ENCODE measurements at regions not wholly inside any gene's neighbourhood (a gene's known extent, or its start where the extent isn't known, plus 50 kb on each side); places are given as distances from the start of the nearest gene placed in this dataset.
A peak's percentile ranks its signal among the peaks of the same experiment; 100 is the strongest.

DNA sequence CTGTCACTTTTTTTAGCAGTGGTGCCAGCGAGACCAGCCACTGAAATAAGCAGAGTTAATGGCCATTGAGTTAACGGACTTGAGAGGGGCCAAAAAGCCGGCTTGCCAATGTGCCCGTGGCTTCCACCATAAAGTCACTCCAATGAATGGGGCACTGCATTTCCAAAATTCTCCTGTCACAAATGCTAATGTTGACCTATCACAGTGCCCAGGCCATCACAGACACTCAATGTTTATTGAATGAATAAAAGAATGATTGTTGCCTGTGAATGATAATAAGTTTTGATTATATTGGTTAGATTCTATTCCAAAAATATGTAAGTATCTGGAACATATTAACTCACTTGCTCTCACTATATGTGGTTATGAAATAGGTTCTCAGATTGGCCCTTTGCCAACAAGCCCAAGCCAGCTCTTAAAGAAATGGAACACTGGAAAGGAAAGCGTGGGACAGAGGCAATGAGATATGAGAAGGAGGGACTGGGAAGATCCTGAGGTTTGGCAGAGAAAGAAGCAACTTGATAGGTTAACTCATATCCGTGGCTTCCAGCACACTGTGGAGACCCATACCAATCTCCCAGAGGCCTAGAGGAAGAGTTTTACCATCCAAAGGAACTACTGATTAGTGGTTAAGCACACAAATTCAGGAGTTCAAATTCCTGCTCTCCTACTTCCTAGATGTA, 108.7 kb downstream of the BTG1 start:
- peak overlapping the region; percentile 26 for H3K27ac Mint-ChIP-seq
- H3K27me3 Mint-ChIP-seq (ENCODE audit: low read depth), result no peaks in the 10 kb centered on the region
- H3K4me1 Mint-ChIP-seq (ENCODE audit: low read depth), result peaks cover 95% of the 10 kb centered on the region
- ATAC-seq (replicated peaks in 1 of 2) (no peak), DNase-seq (no peak)
- peak overlapping the region in 1 of 2 donors; percentile 55 for H3K4me3 Mint-ChIP-seq
- H3K36me3 Mint-ChIP-seq (ENCODE audit: insufficient read depth in 2 of 2), result peaks cover 3 to 8% of the 10 kb centered on the region in 2 donors
- no peaks in the 10 kb centered on the region for H3K9me3 Mint-ChIP-seq

DNA sequence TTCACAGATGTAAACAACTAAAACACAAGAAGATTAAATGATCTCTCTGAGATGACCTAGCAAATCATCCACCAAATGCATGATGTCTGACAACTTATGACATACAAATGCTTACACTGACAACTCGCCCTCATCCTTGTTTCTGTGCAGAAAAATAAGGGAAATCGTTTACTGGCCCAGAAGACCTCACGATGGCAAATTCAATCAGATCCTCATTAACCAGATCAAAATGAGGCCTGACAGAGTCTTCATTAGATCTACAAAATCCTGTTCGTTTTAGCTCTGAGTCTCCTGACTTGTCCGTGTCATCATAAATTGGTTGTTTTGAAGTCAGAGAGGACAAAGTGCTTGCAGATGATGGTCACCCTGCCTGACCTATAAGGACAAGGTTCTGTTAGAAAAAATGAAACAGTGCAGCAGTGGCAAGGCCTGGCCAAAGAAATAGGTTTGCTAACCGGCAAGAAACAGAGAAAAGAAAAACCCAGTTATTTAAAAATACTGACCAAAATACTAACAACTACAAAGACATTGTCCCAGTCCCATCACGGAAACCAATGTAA, 109.5 kb downstream of the BTG1 start:
- Mint-ChIP-seq H3K36me3 (ENCODE audit: insufficient read depth in 2 of 2) (peaks cover 3 to 10% of the 10 kb centered on the region in 2 donors), H3K9me3 (no peaks in the 10 kb centered on the region), H3K27me3 (ENCODE audit: low read depth) (no peaks in the 10 kb centered on the region), H3K4me1 (ENCODE audit: low read depth) (peaks cover 95% of the 10 kb centered on the region), H3K4me3 (peak overlapping the region; percentile 95 to 96), H3K27ac (peak overlapping the region; percentile 96)
- ATAC-seq (replicated peaks in 1 of 2) (no peak), DNase-seq (no peak)

DNA sequence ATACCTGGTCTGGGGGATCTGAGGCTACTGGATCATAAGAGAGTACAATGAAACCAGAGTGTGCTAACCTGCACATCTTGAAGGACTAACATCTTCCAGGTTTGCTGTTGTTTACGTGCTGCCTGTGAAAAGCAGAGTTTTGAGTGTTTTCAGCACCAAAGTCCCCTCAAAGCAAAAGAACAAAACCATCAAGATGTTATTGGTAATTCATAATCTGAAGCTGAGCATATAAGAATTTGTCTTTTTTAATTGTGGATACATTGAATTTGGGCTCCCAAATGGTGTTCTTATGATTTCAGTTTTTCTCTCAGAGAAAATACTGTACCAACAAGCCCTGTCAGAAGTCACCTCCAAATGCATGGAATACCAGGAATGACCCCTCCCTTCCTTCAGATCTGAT, 110.2 kb downstream of the BTG1 start:
- H3K27me3 Mint-ChIP-seq (ENCODE audit: low read depth), result no peaks in the 10 kb centered on the region
- no peaks in the 10 kb centered on the region for H3K9me3 Mint-ChIP-seq
- peaks cover 95% of the 10 kb centered on the region for H3K4me1 Mint-ChIP-seq (ENCODE audit: low read depth)
- no peak for DNase-seq
- no peak for ATAC-seq (replicated peaks in 1 of 2)
- peak overlapping the region; percentile 96 for H3K27ac Mint-ChIP-seq
- peaks cover 3 to 10% of the 10 kb centered on the region in 2 donors for H3K36me3 Mint-ChIP-seq (ENCODE audit: insufficient read depth in 2 of 2)
- H3K4me3 Mint-ChIP-seq, result peak overlapping the region; percentile 95 to 96

DNA sequence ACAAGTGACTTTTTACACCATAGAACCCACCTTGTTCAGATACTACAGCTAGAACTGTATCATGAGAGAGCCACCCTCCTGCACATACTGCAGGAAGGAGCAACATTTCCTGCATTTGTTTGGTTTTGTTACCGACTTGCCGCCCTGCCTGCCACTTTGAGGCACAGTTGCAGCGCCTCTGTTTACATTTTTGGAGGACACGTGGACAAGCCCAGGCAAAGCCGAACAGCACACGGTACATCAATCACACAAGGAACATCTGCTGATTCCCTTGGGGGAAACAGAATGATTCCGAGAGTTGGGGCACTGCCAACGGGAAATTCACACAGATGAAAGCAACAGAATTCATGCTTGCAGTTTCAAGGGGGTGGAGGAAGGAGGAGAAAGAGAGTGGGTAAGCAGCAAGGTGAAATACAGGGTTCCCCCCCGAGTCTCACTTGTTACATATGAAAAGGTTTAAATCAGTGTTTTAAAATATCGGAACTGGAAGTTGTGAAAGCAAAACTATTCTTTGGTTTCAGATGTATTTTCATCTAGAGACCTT, 110.7 kb downstream of the BTG1 start:
- peak overlapping the region; percentile 96 for H3K27ac Mint-ChIP-seq
- ATAC-seq (replicated peaks in 1 of 2), result peak; percentile 28 to 46
- peak overlapping the region; percentile 95 to 96 for H3K4me3 Mint-ChIP-seq
- H3K4me1 Mint-ChIP-seq (ENCODE audit: low read depth), result peaks cover 95% of the 10 kb centered on the region
- no peaks in the 10 kb centered on the region for H3K9me3 Mint-ChIP-seq
- no peaks in the 10 kb centered on the region for H3K27me3 Mint-ChIP-seq (ENCODE audit: low read depth)
- H3K36me3 Mint-ChIP-seq (ENCODE audit: insufficient read depth in 2 of 2), result peaks cover 3 to 10% of the 10 kb centered on the region in 2 donors
- peak; percentile 27 to 34 for DNase-seq

DNA sequence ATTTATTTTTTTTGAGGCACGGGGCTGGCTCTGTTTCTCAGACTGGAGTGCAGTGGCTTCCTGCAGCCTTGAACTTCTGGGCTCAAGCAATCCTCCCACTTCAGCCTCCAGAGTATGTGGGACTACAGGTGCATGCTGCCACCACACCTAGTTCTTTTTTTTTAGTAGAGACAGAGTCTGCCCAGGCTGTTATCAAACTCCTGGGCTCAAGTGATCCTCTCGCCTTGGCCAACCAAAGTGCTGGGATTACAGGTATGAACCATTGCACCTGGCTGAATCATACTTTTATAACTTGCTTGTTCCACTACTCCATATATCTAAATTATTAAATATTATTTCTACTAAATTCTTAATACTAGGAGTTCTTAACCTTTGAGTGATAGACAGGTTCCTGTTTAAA, 111.6 kb downstream of the BTG1 start:
- Mint-ChIP-seq H3K4me3 (peak overlapping the region; percentile 95 to 96), H3K9me3 (no peaks in the 10 kb centered on the region), H3K36me3 (ENCODE audit: insufficient read depth in 2 of 2) (peaks cover 3 to 11% of the 10 kb centered on the region in 2 donors), H3K27me3 (ENCODE audit: low read depth) (no peaks in the 10 kb centered on the region), H3K4me1 (ENCODE audit: low read depth) (peaks cover 95% of the 10 kb centered on the region), H3K27ac (no peak overlapping the region)
- ATAC-seq (replicated peaks in 1 of 2) (no peak), DNase-seq (no peak)

DNA sequence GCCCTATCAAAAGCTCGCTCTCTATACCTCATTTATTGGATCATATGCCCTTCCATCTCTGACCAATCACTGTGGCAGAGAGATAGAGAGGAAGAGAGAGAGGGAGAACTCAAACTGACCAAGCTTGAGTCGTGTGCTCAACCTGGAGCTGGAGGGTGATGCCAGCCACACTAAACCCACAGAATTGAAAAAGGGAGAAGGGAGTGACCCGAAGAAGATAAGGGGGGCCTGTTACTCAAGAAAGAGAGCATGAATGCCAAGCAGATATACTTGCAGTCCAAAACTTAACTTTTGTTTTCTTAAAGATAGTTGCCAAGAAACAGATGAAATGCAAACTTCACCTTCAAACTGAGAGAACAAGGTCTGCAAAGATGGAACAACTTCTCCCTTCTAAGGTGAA, 112.7 kb downstream of the BTG1 start:
- DNase-seq, result no peak
- peaks cover 95% of the 10 kb centered on the region for H3K4me1 Mint-ChIP-seq (ENCODE audit: low read depth)
- H3K27me3 Mint-ChIP-seq (ENCODE audit: low read depth), result no peaks in the 10 kb centered on the region
- no peak for ATAC-seq (replicated peaks in 1 of 2)
- H3K36me3 Mint-ChIP-seq (ENCODE audit: insufficient read depth in 2 of 2), result peaks cover 5 to 12% of the 10 kb centered on the region in 2 donors
- H3K27ac Mint-ChIP-seq, result peak overlapping the region; percentile 17
- H3K4me3 Mint-ChIP-seq, result peak overlapping the region; percentile 2 to 41
- no peaks in the 10 kb centered on the region for H3K9me3 Mint-ChIP-seq

DNA sequence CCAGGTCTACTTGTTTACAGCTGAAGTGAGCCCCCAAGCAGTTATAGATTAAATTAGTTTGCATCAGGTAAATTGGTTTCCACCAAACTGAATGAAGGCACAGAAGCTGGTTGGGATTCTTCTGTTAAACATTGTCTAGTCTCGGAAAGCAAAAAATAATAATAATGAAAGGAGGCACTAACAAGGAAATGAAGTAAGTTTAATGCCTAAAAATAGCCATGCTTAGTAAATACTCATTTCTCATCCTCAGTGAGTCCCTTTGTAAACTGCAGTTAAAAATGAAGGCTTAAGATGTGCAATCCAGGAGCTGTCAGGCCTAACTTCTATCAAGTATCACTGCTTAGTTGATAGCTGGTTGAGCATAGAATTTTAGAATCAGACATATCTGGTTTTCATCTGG, 113.5 kb downstream of the BTG1 start:
- peaks cover 96% of the 10 kb centered on the region for H3K4me1 Mint-ChIP-seq (ENCODE audit: low read depth)
- ATAC-seq (replicated peaks in 1 of 2), result no peak
- no peaks in the 10 kb centered on the region for H3K9me3 Mint-ChIP-seq
- peak overlapping the region in 1 of 2 donors; percentile 57 for H3K4me3 Mint-ChIP-seq
- H3K27ac Mint-ChIP-seq, result peak overlapping the region; percentile 91
- H3K27me3 Mint-ChIP-seq (ENCODE audit: low read depth), result no peaks in the 10 kb centered on the region
- H3K36me3 Mint-ChIP-seq (ENCODE audit: insufficient read depth in 2 of 2), result peaks cover 5 to 12% of the 10 kb centered on the region in 2 donors
- no peak for DNase-seq

DNA sequence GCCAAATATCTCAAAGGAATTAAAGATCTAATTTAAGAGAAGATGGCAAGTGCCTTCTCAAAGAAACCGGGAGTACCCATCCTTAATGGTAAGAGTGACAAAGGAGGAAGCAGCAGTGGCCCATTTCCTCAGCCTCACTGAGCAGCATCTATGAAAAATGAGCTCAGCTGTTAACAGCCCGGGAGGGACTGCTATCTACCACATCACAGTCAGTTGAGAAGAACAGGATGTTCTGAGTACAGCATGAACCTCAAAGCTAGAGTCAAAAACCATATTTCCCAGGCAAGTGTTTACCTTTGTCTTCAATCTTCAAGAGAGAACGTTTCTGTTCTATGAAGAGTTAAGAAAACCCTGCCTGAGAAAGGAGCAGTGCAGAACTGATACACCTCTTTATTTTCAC, 115.0 kb downstream of the BTG1 start:
- H3K4me3 Mint-ChIP-seq, result peak overlapping the region; percentile 71 to 88

DNA sequence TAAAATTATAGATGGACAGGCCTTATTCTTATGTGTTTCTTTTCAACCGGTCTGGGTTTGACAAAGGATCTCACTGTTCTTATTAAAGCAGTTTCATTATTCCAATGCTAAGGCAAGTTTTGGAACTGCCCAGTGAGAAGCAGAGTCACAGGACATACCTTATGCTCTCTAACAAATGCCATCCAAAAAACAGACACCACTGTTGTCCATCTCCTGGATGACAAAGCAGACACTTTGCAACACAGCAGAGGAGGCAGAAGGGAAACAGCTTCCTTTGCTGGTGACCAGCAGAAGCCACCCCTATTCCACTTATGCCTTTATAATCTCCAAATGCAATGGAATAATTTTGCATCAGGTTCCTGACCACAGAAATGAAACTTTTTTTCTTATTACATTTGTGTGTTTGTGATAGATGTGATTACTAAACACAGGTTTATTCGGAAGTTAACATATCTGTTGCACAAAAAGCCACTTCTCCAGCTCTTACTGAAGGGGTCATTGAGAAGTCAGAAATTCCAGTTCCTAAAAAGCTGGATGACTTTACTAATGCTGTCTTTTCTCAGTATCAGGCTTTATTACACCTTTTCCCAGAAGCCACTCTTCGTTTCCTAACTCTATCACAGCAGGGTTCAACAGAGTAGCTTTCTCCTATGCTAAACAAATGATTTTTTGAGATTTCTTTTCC, 115.6 kb downstream of the BTG1 start:
- Mint-ChIP-seq H3K4me3 (peak overlapping the region; percentile 71 to 88), H3K4me1 (ENCODE audit: low read depth) (peaks cover 88% of the 10 kb centered on the region), H3K9me3 (no peaks in the 10 kb centered on the region), H3K36me3 (ENCODE audit: insufficient read depth in 2 of 2) (peaks cover 5 to 12% of the 10 kb centered on the region in 2 donors), H3K27ac (peak overlapping the region; percentile 94), H3K27me3 (ENCODE audit: low read depth) (no peaks in the 10 kb centered on the region)
- DNase-seq (no peak), ATAC-seq (replicated peaks in 1 of 2) (peak in 1 of 2 donors; percentile 20)

More for the DNA sequence above, 115.0 kb downstream of the BTG1 start:
- Mint-ChIP-seq H3K9me3 (no peaks in the 10 kb centered on the region), H3K27me3 (ENCODE audit: low read depth) (no peaks in the 10 kb centered on the region), H3K36me3 (ENCODE audit: insufficient read depth in 2 of 2) (peaks cover 5 to 12% of the 10 kb centered on the region in 2 donors), H3K4me1 (ENCODE audit: low read depth) (peaks cover 92% of the 10 kb centered on the region), H3K27ac (peak overlapping the region; percentile 94)
- DNase-seq (peak; percentile 50 to 56), ATAC-seq (replicated peaks in 1 of 2) (peak; percentile 96 to 97)

DNA sequence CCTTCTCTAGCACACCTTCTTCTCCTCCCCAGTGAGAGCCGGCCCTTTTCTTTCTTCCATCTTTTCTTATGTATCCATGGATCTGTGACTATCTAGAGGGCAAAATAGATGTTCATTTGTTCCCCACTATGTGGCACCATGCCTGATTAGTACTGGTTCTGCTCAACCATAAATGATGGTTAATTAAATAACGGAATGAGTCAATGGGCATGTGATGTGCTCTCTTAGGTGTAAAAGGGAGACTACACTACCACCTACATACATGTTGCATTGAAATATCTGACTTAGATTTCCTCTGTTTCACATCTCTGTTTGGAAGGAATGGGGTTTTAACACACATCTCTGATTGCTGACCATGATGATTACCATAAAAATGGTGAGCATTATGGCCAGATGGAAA, 116.5 kb downstream of the BTG1 start:
- Mint-ChIP-seq H3K4me1 (ENCODE audit: low read depth) (peaks cover 79% of the 10 kb centered on the region), H3K4me3 (peak overlapping the region; percentile 16 to 31), H3K9me3 (no peaks in the 10 kb centered on the region), H3K27me3 (ENCODE audit: low read depth) (no peaks in the 10 kb centered on the region), H3K27ac (peak overlapping the region; percentile 69), H3K36me3 (ENCODE audit: insufficient read depth in 2 of 2) (peaks cover 5 to 12% of the 10 kb centered on the region in 2 donors)
- no peak for DNase-seq
- ATAC-seq (replicated peaks in 1 of 2), result no peak

DNA sequence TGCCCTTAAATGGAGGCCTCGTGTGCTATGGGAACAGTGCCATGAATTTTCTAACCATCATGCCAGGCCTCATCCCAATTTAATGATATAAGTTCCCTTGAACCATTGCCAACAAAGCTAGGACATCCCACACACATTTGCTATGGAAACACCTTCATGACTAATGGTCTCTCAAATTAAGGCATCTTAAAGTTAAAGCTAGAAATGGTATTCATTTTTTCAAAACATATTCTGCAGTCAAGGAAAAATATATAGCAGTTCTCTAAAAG, 117.3 kb downstream of the BTG1 start:
- H3K27ac Mint-ChIP-seq, result peak overlapping the region; percentile 69
- no peaks in the 10 kb centered on the region for H3K27me3 Mint-ChIP-seq (ENCODE audit: low read depth)
- ATAC-seq (replicated peaks in 1 of 2) (no peak), DNase-seq (no peak)
- H3K4me1 Mint-ChIP-seq (ENCODE audit: low read depth), result peaks cover 74% of the 10 kb centered on the region
- H3K36me3 Mint-ChIP-seq (ENCODE audit: insufficient read depth in 2 of 2), result peaks cover 6 to 9% of the 10 kb centered on the region in 2 donors
- H3K9me3 Mint-ChIP-seq, result no peaks in the 10 kb centered on the region
- peak overlapping the region in 1 of 2 donors; percentile 56 for H3K4me3 Mint-ChIP-seq

DNA sequence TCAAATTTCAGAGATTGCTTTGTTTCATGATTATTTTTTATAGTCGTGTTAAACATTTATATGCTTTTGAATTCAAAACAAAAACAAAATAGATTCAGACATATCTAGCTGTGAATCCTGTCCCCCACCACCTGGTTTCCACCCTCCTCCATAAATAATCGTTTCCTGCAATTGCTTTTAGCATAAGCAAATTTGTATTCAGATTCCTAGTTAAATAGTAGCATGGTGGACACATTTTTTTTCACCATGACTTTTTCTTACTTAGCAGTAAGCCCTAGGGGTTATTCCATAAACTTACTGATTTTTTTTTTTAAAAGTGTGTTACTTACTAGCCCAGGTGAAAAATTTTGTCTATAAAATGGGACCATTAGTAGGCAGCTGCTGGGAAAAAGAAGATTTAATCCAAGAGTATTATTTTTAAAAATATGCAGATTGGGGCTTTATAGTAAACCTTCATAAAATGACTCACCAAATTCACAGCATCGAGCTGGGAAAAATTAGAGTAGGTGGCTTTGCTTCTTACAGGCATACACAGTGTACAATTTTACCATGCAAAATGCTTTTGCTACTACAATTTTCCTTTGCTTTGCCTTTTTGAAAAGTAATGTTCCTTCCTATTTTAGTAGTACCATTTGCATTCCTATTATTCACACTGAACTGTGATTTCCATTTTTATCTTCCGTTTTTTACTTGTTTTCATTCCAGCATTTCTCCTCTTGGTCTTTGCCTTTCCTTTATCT, 117.8 kb downstream of the BTG1 start:
- DNase-seq, result no peak
- Mint-ChIP-seq H3K27ac (peak overlapping the region; percentile 1), H3K4me3 (peak overlapping the region in 1 of 2 donors; percentile 56), H3K36me3 (ENCODE audit: insufficient read depth in 2 of 2) (peaks cover 5 to 10% of the 10 kb centered on the region in 2 donors), H3K4me1 (ENCODE audit: low read depth) (peaks cover 73% of the 10 kb centered on the region), H3K9me3 (no peaks in the 10 kb centered on the region), H3K27me3 (ENCODE audit: low read depth) (no peaks in the 10 kb centered on the region)
- no peak for ATAC-seq (replicated peaks in 1 of 2)

DNA sequence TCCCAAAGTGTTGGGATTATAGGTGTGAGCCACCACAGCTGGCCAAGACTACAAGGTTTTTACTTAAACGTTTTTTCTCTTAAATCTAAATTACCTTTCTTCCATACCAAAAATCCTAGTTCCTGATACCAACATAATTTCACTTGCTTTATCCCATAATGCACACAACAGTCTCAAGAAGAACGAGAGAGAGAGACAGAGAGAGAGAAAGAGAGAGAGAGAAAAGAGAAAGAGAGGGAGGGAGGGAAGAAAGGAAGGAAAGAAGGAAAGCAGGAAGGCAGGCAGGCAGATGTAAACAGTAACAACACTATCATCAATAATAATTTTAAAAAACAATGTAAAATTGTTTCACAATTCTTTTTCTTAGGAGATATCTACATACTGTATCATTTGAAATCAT, 118.4 kb downstream of the BTG1 start:
- Mint-ChIP-seq H3K9me3 (no peaks in the 10 kb centered on the region), H3K27ac (no peak overlapping the region), H3K27me3 (ENCODE audit: low read depth) (no peaks in the 10 kb centered on the region), H3K4me1 (ENCODE audit: low read depth) (peaks cover 73% of the 10 kb centered on the region), H3K4me3 (peak overlapping the region; percentile 9 to 52), H3K36me3 (ENCODE audit: insufficient read depth in 2 of 2) (peaks cover 4 to 10% of the 10 kb centered on the region in 2 donors)
- DNase-seq, result no peak
- ATAC-seq (replicated peaks in 1 of 2), result no peak

Measured in activated T-cell treated with anti-CD3 and anti-CD28 coated beads, Interleukin-2, amount 50 U/mL, for 72 hours (primary cell).